Lung (tissue), 11 donors: ENCODE measurements at regions not wholly inside any gene's neighbourhood (a gene's known extent, or its start where the extent isn't known, plus 50 kb on each side); places are given as distances from the start of the nearest gene placed in this dataset.
"Not testable (repeated sequence)": the region's sequence is repeated elsewhere in the genome, so short reads cannot be mapped to it uniquely, and the experiment has no call there.

Source experiments
- ATAC-seq: fragments of 200-7000 bp; cut with Tn5 transposase; one replicate; pipeline ENCODE4 v1.9.1; 2020; ENCODE audit warnings: moderate number of reproducible peaks; ENCODE audit not compliant: insufficient read depth, low FRiP score
- DNase-seq, 3 donors: peaks; one replicate each; pipeline ENCODE4 v3.0.0-alpha.2; 2013 to 2017
- H3K27ac ChIP-seq, 2 donors: one replicate each; pipeline ENCODE4 v1.5.1; 2013; ENCODE audit warnings: mild to moderate bottlenecking in 2 of 2, moderate library complexity in 2 of 2, control low read depth in 1 of 2, inconsistent platforms in 1 of 2, low read depth in 1 of 2, low read length in 1 of 2
- H3K27me3 ChIP-seq, 3 donors: one replicate each; pipeline ENCODE4 v1.5.1; 2013; ENCODE audit warnings: low read length in 2 of 3; ENCODE audit not compliant: control insufficient read depth in 3 of 3, insufficient read depth in 3 of 3
- H3K36me3 ChIP-seq, 4 donors: one replicate each; pipeline ENCODE4 v1.5.1; 2013; ENCODE audit warnings: low read length in 4 of 4, mild to moderate bottlenecking in 1 of 4, moderate library complexity in 1 of 4; ENCODE audit not compliant: control insufficient read depth in 4 of 4, insufficient read depth in 4 of 4
- H3K4me1 ChIP-seq, 5 donors: one replicate each; pipeline ENCODE4 v1.5.1; 2013; ENCODE audit warnings: low read length in 5 of 5, mild to moderate bottlenecking in 2 of 5, moderate library complexity in 1 of 5; ENCODE audit not compliant: control insufficient read depth in 5 of 5, insufficient read depth in 5 of 5
- H3K4me3 ChIP-seq: one replicate; pipeline ENCODE4 v1.5.1; 2013; ENCODE audit warnings: mild to moderate bottlenecking, control low read depth, moderate library complexity
- H3K9ac ChIP-seq, 2 donors: one replicate each; pipeline ENCODE4 v1.5.1; 2013; ENCODE audit warnings: low read length in 2 of 2, control low read depth in 1 of 2; ENCODE audit not compliant: insufficient read depth in 1 of 2
- H3K9me3 ChIP-seq, 4 donors: one replicate each; pipeline ENCODE4 v1.5.1; 2013; ENCODE audit warnings: low read length in 3 of 4, mild to moderate bottlenecking in 1 of 4, moderate library complexity in 1 of 4; ENCODE audit not compliant: control insufficient read depth in 4 of 4, insufficient read depth in 3 of 4
- WGBS, 2 donors: extraction: QIAGEN DNeasy Blood & Tissue Kit; methylation state at CpG; one replicate each; pipeline ENCODE4 v1.1.7; 2013; 5-methylcytosine and 5-hydroxymethylcytosine counted together
- TF ChIP-seq, protein P1 (sequence below): IDR thresholded peaks from 2 replicates; pipeline ENCODE4 v1.5.1; 2012; ENCODE audit warnings: mild to moderate bottlenecking; ENCODE audit errors: control extremely low read depth, extremely low read depth
- donor health status: control.
- donor health status: control.
- donor health status: Bipolar disorder and iron deficiency.
- donor health status: healthy.
- donor health status: DM: yes; HTN: yes; CAD: no.

DNA sequence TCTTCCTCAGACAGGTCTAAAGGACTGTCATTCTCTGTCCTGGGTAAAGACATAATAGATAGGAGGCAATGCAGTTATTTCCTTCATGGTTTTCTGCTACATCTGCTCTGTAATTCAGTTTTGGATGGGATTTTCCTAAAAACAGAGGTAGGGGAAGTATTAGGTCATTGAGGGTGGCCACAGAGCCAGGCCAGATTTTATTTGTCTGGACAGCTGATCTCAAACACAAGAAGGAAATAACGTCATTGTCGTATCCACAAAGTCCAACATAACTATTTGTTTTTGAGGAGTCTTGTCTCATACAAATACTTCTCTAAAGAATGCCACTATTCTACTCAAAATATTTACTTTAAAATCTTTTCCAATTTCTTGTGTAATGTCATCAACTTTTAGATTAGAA, 154.8 kb upstream of the MAP2 start:
- H3K9ac ChIP-seq: no peak overlapping the region
- H3K27ac ChIP-seq: no peak overlapping the region
- no peaks in the 10 kb centered on the region for H3K36me3 ChIP-seq
- no peaks in the 10 kb centered on the region for H3K9me3 ChIP-seq
- ATAC-seq: no peak
- no peaks in the 10 kb centered on the region for H3K4me1 ChIP-seq
- no peak overlapping the region for H3K4me3 ChIP-seq
- DNase-seq: no peak
- 35 to 57% methylated on average over 2 of the region's 2 CpGs for WGBS, 2 donors
- TF ChIP-seq, protein P1, sequence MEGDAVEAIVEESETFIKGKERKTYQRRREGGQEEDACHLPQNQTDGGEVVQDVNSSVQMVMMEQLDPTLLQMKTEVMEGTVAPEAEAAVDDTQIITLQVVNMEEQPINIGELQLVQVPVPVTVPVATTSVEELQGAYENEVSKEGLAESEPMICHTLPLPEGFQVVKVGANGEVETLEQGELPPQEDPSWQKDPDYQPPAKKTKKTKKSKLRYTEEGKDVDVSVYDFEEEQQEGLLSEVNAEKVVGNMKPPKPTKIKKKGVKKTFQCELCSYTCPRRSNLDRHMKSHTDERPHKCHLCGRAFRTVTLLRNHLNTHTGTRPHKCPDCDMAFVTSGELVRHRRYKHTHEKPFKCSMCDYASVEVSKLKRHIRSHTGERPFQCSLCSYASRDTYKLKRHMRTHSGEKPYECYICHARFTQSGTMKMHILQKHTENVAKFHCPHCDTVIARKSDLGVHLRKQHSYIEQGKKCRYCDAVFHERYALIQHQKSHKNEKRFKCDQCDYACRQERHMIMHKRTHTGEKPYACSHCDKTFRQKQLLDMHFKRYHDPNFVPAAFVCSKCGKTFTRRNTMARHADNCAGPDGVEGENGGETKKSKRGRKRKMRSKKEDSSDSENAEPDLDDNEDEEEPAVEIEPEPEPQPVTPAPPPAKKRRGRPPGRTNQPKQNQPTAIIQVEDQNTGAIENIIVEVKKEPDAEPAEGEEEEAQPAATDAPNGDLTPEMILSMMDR: no peak
- no peaks in the 10 kb centered on the region for H3K27me3 ChIP-seq

DNA sequence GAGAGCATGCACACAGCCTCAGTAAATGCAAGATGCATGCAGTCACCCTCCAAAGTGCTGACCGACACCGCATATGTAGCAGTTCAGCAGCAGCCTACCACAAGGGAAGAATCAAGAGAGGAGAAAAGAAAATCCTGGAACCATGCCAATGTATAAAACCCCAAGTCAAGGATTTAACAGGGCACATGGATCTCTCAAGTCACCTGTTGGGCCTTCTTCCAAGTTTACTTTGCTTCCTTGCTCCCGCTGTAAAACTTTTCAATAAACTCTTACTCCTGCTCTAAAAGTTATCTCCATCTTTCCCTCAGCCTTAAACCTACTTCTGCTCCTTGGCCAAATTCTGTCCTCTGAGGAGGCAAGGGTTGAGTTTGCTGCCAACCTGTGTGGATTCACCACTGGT, 147.8 kb upstream of the MAP2 start:
- 88 to 93% methylated on average over 3 of the region's 3 CpGs for WGBS, 2 donors

DNA sequence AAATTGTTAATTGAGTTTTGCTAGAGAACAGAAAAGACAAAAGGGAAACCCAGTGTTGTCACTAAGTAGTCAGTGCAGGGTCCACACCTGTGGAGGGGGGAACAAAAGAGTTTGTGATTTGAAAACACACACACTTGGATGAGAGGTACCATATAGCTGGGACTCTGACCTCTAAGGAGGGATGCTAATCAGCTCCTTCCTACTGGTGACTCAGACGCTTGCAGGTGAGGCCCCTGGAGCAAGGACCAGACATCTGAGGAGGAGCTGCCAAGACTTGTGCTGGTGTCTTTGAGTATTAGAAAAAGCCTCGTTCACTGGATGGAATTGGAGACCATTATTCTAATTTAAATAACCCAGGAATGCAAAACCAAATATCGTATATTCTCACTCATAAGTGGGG, 146.4 kb upstream of the MAP2 start:
- WGBS, 2 donors: 74 to 85% methylated on average over 3 of the region's 3 CpGs
- H3K9ac ChIP-seq: no peak overlapping the region
- H3K4me1 ChIP-seq: no peaks in the 10 kb centered on the region
- H3K4me3 ChIP-seq: no peak overlapping the region
- H3K36me3 ChIP-seq: no peaks in the 10 kb centered on the region
- ATAC-seq (no peak), DNase-seq (no peak)
- H3K27me3 ChIP-seq: no peaks in the 10 kb centered on the region
- TF ChIP-seq, protein P1: no peak
- peaks cover 0 to 2% (median 0%) of the 10 kb centered on the region in 4 donors for H3K9me3 ChIP-seq
- no peak overlapping the region for H3K27ac ChIP-seq

More for the DNA sequence above, 147.8 kb upstream of the MAP2 start:
- Histone ChIP-seq H3K4me3 (no peak overlapping the region), H3K9ac (no peak overlapping the region), H3K27ac (no peak overlapping the region), H3K36me3 (no peaks in the 10 kb centered on the region), H3K9me3 (peaks cover 0 to 2% (median 0%) of the 10 kb centered on the region in 4 donors), H3K27me3 (no peaks in the 10 kb centered on the region), H3K4me1 (no peaks in the 10 kb centered on the region)
- TF ChIP-seq, protein P1: no peak
- ATAC-seq (no peak), DNase-seq (peak in 1 of 3 donors; percentile 0)

DNA sequence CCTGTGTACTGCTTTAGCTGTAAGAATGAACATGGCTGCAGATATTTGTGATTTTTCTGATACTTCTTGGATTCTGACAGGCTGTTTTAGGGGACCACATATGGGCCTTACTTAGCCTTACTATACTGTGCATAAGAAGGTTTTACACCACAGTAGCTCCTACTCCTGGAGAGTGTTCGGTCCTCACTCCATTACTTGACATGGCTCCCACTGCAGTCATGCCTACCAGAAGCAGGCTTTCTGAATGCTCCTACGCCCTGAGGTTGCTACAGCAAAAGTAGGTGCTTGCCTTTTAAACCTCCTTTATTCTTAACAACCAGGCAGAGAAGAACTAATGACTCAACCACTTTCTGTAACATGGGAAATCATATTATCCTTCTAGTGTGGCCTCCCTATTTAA, 125.2 kb upstream of the MAP2 start:
- no peak overlapping the region for H3K9ac ChIP-seq
- WGBS, 2 donors: 85 to 91% methylated on average over 2 of the region's 2 CpGs
- no peaks in the 10 kb centered on the region for H3K4me1 ChIP-seq
- no peak overlapping the region for H3K27ac ChIP-seq
- no peaks in the 10 kb centered on the region for H3K27me3 ChIP-seq
- no peak overlapping the region for H3K4me3 ChIP-seq
- H3K36me3 ChIP-seq: no peaks in the 10 kb centered on the region
- H3K9me3 ChIP-seq: no peaks in the 10 kb centered on the region
- TF ChIP-seq, protein P1: no peak
- DNase-seq (no peak), ATAC-seq (no peak)

DNA sequence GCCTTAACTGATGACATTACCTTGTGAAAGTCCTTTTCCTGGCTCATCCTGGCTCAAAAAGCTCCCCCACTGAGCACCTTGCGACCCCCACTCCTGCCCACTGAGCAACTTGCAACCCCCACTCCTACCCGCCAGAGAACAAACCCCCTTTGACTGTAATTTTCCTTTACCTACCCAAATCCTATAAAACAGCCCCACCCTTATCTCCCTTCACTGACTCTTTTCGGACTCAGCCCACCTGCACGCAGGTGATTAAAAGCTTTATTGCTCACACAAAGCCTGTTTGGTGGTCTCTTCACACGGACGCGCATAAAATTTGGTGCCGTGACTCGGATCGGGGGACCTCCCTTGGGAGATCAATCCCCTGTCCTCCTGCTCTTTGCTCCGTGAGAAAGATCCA, 124.4 kb upstream of the MAP2 start:
- not testable (repeated sequence) for H3K36me3 ChIP-seq, H3K9ac ChIP-seq, H3K27ac ChIP-seq, H3K27me3 ChIP-seq, H3K9me3 ChIP-seq, H3K4me3 ChIP-seq, DNase-seq, ATAC-seq, H3K4me1 ChIP-seq
- 93 to 94% methylated on average over 11 of the region's 11 CpGs for WGBS, 2 donors

DNA sequence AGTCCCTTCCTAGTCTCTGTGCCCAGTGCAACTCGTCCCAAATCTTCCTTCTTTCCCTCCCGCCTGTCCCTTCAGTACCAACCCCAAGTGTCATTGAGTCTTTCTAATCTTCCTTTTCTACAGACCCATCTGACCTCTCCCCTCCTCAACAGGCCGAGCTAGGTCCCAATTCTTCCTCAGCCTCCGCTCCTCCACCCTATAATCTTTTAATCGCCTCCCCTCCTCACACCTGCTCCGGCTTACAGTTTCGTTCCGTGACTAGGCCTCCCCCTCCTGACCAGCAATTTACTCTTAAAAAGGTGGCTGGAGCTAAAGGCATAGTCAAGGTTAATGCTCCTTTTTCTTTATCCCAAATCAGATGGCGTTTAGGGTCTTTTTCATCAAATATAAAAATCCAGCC, 123.1 kb upstream of the MAP2 start:
- not testable (repeated sequence) for ATAC-seq, DNase-seq, H3K27me3 ChIP-seq, H3K9me3 ChIP-seq, H3K4me3 ChIP-seq, H3K36me3 ChIP-seq, H3K9ac ChIP-seq, H3K27ac ChIP-seq, H3K4me1 ChIP-seq
- WGBS, 2 donors: 91 to 93% methylated on average over 9 of the region's 9 CpGs
